ENCODE measurements at regions not wholly inside any gene's neighbourhood (a gene's known extent, or its start where the extent isn't known, plus 50 kb on each side); places are given as distances from the start of the nearest gene placed in this dataset.

GRCh38 chr18:56096861-56097260 is 508.9 kb upstream of the TCF4 start:
- TF ChIP-seq POLR2A (IDR thresholded peaks at IDR 0.05) (no peak), CTCF (IDR thresholded peaks at IDR 0.05 in 4 of 5, conservative IDR thresholded peaks at IDR 0.05 in 1 of 5) (no peak)

Data from gastrocnemius medialis (tissue), 4 donors.